GM12878 (cell line): ENCODE measurements at regions not wholly inside any gene's neighbourhood (a gene's known extent, or its start where the extent isn't known, plus 50 kb on each side); places are given as distances from the start of the nearest gene placed in this dataset.

Experiments used
- ATAC-seq: fragments of 200-7000 bp; cut with Tn5 transposase; 3 replicates; pipeline ENCODE4 v1.9.1; 2020; ENCODE audit warnings: mild to moderate bottlenecking, moderate library complexity
- BruUV-seq: library from RNA; stranded (reverse); fragments of 400-500 nt; replicated peaks from 2 replicates; lab custom pipeline; 2021; lab: Mats Ljungman, UMichigan
- CTCF ChIA-PET: fragments of 300-600 bp; sonication (Branson Sonifier 250); formaldehyde crosslinking; extraction: SDS; loops from one replicate; lab custom pipeline; 2021; ENCODE audit warnings: inconsistent platforms; lab: Yijun Ruan, JAX
- POLR2A ChIA-PET: fragments of 350-600 bp; formaldehyde crosslinking; extraction: SDS; loops from one replicate; lab custom pipeline; 2021; ENCODE audit warnings: inconsistent platforms; lab: Charles Lee
- RAD21 ChIA-PET: fragments of 300-600 bp; sonication (Branson Sonifier 250); formaldehyde crosslinking; loops from one replicate; lab custom pipeline; 2023; ENCODE audit warnings: antibody characterized with exemption; ENCODE audit not compliant: unreplicated experiment; lab: Charles Lee
- SMC1A ChIA-PET: fragments of 300-600 bp; sonication (Branson Sonifier 250); formaldehyde crosslinking; loops from one replicate; lab custom pipeline; 2023; ENCODE audit not compliant: unreplicated experiment, uncharacterized antibody; lab: Charles Lee
- DNase-seq: peaks from one replicate; pipeline ENCODE4 v3.0.0-alpha.2; 2011; ENCODE audit warnings: low read depth, low spot score
- FAIRE-seq: peaks from 3 replicates; lab custom pipeline; 2011; peaks lifted over from hg19 to GRCh38; lab: Jason Lieb, UNC
- H2AFZ ChIP-seq: 2 replicates; pipeline ENCODE4 v1.6.0; 2011; ENCODE audit warnings: low read depth, low read length, control low read depth; ENCODE audit not compliant: control insufficient read depth
- H3K27ac ChIP-seq: 2 replicates; pipeline ENCODE4 v1.5.1; 2011; ENCODE audit warnings: control low read depth; ENCODE audit not compliant: control insufficient read depth, insufficient read depth
- H3K27me3 ChIP-seq, 2 experiments: replicated peaks in 1 of 2; 2 replicates each; pipeline versions ENCODE4 v1.6.0 to v1.6.1; 2011; ENCODE audit warnings: low read length in 1 of 2; ENCODE audit not compliant: control insufficient read depth in 2 of 2, insufficient read depth in 2 of 2
- H3K36me3 ChIP-seq, 2 experiments: 2 replicates each; pipeline ENCODE4 v1.5.1; 2011; ENCODE audit warnings: low read length in 1 of 2; ENCODE audit not compliant: control insufficient read depth in 2 of 2, insufficient read depth in 2 of 2
- H3K4me1 ChIP-seq: 2 replicates; pipeline ENCODE4 v1.6.1; 2011; ENCODE audit warnings: mild to moderate bottlenecking, low read length, moderate library complexity, mixed read lengths; ENCODE audit not compliant: control insufficient read depth, insufficient read depth
- H3K4me2 ChIP-seq: 2 replicates; pipeline ENCODE4 v1.6.0; 2011; ENCODE audit warnings: control low read depth; ENCODE audit not compliant: control insufficient read depth, insufficient read depth
- H3K4me3 ChIP-seq: fragments of 200-600 bp; sonication (generic); 2 replicates; pipeline ENCODE4 v1.5.1; 2016
- H3K79me2 ChIP-seq: 2 replicates; pipeline ENCODE4 v1.6.0; 2011; ENCODE audit warnings: low read length; ENCODE audit not compliant: control insufficient read depth, insufficient read depth
- H3K9ac ChIP-seq: 2 replicates; pipeline ENCODE4 v1.8.0; 2011; ENCODE audit warnings: low read length, control low read depth, mixed read lengths; ENCODE audit not compliant: control insufficient read depth, insufficient read depth
- H3K9me3 ChIP-seq: replicated peaks from 3 replicates; pipeline ENCODE4 v1.5.1; 2011; ENCODE audit warnings: mild to moderate bottlenecking, low read length; ENCODE audit not compliant: control insufficient read depth, insufficient read depth
- H4K20me1 ChIP-seq: 2 replicates; pipeline ENCODE4 v1.6.0; 2011; ENCODE audit not compliant: control insufficient read depth, insufficient read depth
- BHLHE40 ChIP-seq, 2 experiments: fragments of 450-650 bp in 1 of 2; IDR thresholded peaks; 2 replicates each; pipeline ENCODE4 v1.6.1; 2011 to 2017; ENCODE audit warnings: low read depth in 2 of 2, borderline replicate concordance in 1 of 2, improper control_type of control experiment in 1 of 2, low read length in 1 of 2, mild to moderate bottlenecking in 1 of 2
- SIN3A ChIP-seq: IDR thresholded peaks from 2 replicates; pipeline ENCODE4 v1.6.1; 2012; ENCODE audit warnings: low read depth, low read length, improper control_type of control experiment
- SIX5 ChIP-seq: IDR thresholded peaks from 2 replicates; pipeline ENCODE4 v1.6.1; 2011; ENCODE audit warnings: mild to moderate bottlenecking, low read depth, low read length, moderate library complexity; ENCODE audit not compliant: severe bottlenecking
- SRF ChIP-seq, 2 experiments: IDR thresholded peaks; 2 replicates each; pipeline ENCODE4 v1.6.1; 2011; ENCODE audit warnings: low read depth in 2 of 2, low read length in 2 of 2, mild to moderate bottlenecking in 1 of 2, moderate library complexity in 1 of 2
- SUPT20H ChIP-seq: IDR thresholded peaks from 2 replicates; pipeline ENCODE4 v1.6.1; 2011; ENCODE audit warnings: low read depth, mild to moderate bottlenecking, low read length, moderate library complexity, borderline replicate concordance; ENCODE audit not compliant: control insufficient read depth
- WGBS: methylation state at CpG from one replicate; pipeline ENCODE4 v1.1.6; 2016; ENCODE audit warnings: low lambda C conversion rate; ENCODE audit not compliant: insufficient replicate concordance, insufficient coverage; ENCODE audit errors: missing lambda C conversion rate; 5-methylcytosine and 5-hydroxymethylcytosine counted together
- in situ Hi-C: fragments of 300-500 bp; cut with MboI; formaldehyde crosslinking; loops from 9 replicates; pipeline ENCODE4 v1.14.3; 2018; ENCODE audit warnings: mixed read lengths
- intact Hi-C: fragments of 100-400 bp; cut with micrococcal nuclease; formaldehyde crosslinking; loops from one replicate; pipeline ENCODE4 v1.14.2; 2022; ENCODE audit not compliant: unreplicated experiment
- TF ChIP-seq, protein P1 (sequence below): fragments of 450-650 bp; formaldehyde crosslinking; IDR thresholded peaks from 2 replicates; pipeline ENCODE4 v1.4.0; 2020; ENCODE audit warnings: mild to moderate bottlenecking, moderate library complexity
- TF ChIP-seq, protein P2 (sequence below): fragments of 450-650 bp; conservative IDR thresholded peaks from 2 replicates; pipeline ENCODE4 v1.6.1; 2017; ENCODE audit warnings: mild to moderate bottlenecking, moderate library complexity
- TF ChIP-seq, protein P3 (sequence below): IDR thresholded peaks from 2 replicates; pipeline ENCODE4 v1.6.1; 2011; ENCODE audit warnings: mild to moderate bottlenecking, low read depth, low read length, moderate library complexity; ENCODE audit not compliant: insufficient replicate concordance

DNA sequence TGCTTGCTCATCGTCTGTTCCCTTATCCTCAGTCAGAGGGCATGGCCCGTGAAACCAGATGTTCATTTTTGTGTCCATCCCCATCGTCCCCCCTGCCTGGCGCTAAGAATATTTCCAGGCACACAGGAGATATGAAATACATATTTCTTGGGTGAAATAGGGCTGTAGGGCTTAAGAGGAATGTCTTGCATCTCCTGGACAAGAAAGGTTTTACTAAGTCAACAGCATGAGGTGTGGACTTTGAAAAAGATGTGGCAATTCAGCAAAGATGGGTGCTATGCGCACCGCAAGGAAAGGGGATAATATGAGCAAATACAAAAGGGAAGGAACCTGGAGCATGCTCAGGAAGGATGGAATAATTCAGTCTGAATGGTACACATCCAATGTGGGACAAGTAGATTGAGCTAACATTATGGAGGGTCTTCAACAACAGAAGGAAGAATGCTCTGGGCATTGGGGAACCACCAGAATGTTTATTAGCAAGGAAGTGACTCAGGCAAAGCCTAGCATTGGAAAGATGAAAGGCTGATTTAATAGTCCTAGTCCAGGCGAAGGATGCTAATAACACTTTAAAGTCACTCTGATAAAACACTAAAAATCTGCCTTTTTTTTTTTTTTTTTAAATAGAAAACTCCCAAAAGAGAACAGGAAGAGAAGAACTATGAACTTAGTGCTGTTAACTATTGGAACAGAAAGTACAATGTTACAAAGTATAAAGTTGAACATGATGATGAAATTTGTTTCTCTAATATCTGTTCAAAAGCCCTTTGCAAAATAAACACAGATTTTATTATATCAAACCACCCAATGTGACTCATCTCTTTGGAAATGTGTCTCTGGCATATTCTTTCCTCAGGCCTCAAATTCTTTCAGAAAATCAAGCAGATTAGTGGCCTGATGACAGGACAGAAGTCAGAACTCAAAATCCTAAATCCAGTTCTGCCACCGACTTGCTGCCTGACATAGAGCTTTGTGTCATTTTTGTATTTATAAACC lies 449.5 kb downstream of the BCAT1 start (continued):
- TF ChIP-seq, protein P1, sequence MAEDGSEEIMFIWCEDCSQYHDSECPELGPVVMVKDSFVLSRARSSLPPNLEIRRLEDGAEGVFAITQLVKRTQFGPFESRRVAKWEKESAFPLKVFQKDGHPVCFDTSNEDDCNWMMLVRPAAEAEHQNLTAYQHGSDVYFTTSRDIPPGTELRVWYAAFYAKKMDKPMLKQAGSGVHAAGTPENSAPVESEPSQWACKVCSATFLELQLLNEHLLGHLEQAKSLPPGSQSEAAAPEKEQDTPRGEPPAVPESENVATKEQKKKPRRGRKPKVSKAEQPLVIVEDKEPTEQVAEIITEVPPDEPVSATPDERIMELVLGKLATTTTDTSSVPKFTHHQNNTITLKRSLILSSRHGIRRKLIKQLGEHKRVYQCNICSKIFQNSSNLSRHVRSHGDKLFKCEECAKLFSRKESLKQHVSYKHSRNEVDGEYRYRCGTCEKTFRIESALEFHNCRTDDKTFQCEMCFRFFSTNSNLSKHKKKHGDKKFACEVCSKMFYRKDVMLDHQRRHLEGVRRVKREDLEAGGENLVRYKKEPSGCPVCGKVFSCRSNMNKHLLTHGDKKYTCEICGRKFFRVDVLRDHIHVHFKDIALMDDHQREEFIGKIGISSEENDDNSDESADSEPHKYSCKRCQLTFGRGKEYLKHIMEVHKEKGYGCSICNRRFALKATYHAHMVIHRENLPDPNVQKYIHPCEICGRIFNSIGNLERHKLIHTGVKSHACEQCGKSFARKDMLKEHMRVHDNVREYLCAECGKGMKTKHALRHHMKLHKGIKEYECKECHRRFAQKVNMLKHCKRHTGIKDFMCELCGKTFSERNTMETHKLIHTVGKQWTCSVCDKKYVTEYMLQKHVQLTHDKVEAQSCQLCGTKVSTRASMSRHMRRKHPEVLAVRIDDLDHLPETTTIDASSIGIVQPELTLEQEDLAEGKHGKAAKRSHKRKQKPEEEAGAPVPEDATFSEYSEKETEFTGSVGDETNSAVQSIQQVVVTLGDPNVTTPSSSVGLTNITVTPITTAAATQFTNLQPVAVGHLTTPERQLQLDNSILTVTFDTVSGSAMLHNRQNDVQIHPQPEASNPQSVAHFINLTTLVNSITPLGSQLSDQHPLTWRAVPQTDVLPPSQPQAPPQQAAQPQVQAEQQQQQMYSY, result no peak
- TF ChIP-seq, protein P2, sequence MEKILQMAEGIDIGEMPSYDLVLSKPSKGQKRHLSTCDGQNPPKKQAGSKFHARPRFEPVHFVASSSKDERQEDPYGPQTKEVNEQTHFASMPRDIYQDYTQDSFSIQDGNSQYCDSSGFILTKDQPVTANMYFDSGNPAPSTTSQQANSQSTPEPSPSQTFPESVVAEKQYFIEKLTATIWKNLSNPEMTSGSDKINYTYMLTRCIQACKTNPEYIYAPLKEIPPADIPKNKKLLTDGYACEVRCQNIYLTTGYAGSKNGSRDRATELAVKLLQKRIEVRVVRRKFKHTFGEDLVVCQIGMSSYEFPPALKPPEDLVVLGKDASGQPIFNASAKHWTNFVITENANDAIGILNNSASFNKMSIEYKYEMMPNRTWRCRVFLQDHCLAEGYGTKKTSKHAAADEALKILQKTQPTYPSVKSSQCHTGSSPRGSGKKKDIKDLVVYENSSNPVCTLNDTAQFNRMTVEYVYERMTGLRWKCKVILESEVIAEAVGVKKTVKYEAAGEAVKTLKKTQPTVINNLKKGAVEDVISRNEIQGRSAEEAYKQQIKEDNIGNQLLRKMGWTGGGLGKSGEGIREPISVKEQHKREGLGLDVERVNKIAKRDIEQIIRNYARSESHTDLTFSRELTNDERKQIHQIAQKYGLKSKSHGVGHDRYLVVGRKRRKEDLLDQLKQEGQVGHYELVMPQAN, result no peak

DNA sequence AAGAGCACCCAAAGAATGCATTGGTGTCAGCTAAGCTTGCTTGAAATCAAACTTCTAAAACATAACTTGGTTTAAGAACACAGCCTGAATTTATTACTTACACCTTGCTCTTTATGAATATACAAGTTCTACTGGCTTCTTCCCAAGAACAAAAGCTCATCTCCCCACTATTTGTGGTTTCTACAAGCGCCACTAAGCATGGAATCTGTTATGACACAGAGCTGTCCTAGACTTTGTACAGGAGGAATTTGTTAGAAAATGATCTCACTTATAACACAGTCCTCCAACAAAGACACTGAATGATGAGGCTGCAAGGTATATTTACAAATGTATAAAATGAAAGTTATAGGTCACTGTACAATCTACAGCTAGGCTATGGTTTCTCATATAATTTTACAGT lies 452.1 kb downstream of the BCAT1 start:
- intact Hi-C loops, result no loop called here
- H2AFZ ChIP-seq, result no peak overlapping the region
- FAIRE-seq (no peak), ATAC-seq (no peak), DNase-seq (no peak)
- no peak overlapping the region for H3K4me2 ChIP-seq
- CTCF ChIA-PET, result no interaction called here
- no peaks in the 10 kb centered on the region for H3K9me3 ChIP-seq
- H3K27me3 ChIP-seq, result 0 out of 4 replicates have a peak, but pooled peaks cover 0 to 2% of the 10 kb centered on the region in 2 experiments
- H3K27ac ChIP-seq, result no peak overlapping the region
- no TSS peak for BruUV-seq
- no peaks in the 10 kb centered on the region for H3K4me1 ChIP-seq
- SMC1A ChIA-PET, result no interaction called here
- POLR2A ChIA-PET, result no interaction called here
- no peaks in the 10 kb centered on the region for H3K79me2 ChIP-seq
- no peaks in the 10 kb centered on the region for H4K20me1 ChIP-seq
- RAD21 ChIA-PET, result no interaction called here
- WGBS, result 0% methylated on average over 1 of the region's 1 CpG
- no peak overlapping the region for H3K9ac ChIP-seq
- H3K4me3 ChIP-seq, result no peak overlapping the region
- H3K36me3 ChIP-seq, result no peaks in the 10 kb centered on the region
- in situ Hi-C loops, result no loop called here
- TF ChIP-seq SIN3A, result no peak
- no peak for TF ChIP-seq SIX5
- TF ChIP-seq, protein P1, result no peak
- TF ChIP-seq SRF (IDR thresholded peaks at IDR 0.05; ENCODE audit: low read depth in 2 of 2, low read length in 2 of 2), result no peak
- no peak for TF ChIP-seq SUPT20H
- TF ChIP-seq BHLHE40 (IDR thresholded peaks at IDR 0.05; ENCODE audit: borderline replicate concordance in 1 of 2, low read depth in 2 of 2, low read length in 1 of 2), result no peak
- TF ChIP-seq, protein P3, sequence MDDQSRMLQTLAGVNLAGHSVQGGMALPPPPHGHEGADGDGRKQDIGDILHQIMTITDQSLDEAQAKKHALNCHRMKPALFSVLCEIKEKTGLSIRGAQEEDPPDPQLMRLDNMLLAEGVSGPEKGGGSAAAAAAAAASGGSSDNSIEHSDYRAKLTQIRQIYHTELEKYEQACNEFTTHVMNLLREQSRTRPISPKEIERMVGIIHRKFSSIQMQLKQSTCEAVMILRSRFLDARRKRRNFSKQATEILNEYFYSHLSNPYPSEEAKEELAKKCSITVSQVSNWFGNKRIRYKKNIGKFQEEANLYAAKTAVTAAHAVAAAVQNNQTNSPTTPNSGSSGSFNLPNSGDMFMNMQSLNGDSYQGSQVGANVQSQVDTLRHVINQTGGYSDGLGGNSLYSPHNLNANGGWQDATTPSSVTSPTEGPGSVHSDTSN, result no peak
